GM12875 (cell line): ENCODE measurements at regions not wholly inside any gene's neighbourhood (a gene's known extent, or its start where the extent isn't known, plus 50 kb on each side); places are given as distances from the start of the nearest gene placed in this dataset.

Source experiments
- H3K4me3 ChIP-seq: one replicate; pipeline ENCODE4 v1.5.1; 2011; ENCODE audit warnings: low read depth, low read length, control low read depth
- TF ChIP-seq, protein P1 (sequence below): IDR thresholded peaks from 2 replicates; pipeline ENCODE4 v1.5.1; 2011; ENCODE audit warnings: low read depth, mild to moderate bottlenecking, control low read depth, inconsistent platforms, low read length, moderate library complexity, borderline replicate concordance; ENCODE audit not compliant: insufficient read depth

DNA sequence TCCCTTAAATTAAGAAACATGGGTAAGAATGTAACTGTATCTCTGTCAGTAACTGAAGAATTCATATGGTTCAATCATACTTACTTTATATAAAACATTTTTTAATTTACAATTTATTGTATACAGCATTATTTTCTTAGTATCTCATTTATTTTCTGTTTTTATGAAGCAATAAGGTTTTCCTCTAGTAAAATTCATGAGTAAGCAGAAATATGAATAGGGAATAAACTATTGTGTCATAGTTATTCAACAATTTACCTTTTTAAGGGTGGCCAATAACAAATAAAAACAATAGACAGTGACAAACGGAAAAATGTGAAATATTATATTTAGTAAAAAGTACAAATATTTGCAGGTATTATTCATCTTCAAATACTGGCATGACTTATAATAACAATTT lies 624.4 kb downstream of the TECRL start:
- TF ChIP-seq, protein P1, sequence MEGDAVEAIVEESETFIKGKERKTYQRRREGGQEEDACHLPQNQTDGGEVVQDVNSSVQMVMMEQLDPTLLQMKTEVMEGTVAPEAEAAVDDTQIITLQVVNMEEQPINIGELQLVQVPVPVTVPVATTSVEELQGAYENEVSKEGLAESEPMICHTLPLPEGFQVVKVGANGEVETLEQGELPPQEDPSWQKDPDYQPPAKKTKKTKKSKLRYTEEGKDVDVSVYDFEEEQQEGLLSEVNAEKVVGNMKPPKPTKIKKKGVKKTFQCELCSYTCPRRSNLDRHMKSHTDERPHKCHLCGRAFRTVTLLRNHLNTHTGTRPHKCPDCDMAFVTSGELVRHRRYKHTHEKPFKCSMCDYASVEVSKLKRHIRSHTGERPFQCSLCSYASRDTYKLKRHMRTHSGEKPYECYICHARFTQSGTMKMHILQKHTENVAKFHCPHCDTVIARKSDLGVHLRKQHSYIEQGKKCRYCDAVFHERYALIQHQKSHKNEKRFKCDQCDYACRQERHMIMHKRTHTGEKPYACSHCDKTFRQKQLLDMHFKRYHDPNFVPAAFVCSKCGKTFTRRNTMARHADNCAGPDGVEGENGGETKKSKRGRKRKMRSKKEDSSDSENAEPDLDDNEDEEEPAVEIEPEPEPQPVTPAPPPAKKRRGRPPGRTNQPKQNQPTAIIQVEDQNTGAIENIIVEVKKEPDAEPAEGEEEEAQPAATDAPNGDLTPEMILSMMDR = no peak
- H3K4me3 ChIP-seq = no peak overlapping the region

DNA sequence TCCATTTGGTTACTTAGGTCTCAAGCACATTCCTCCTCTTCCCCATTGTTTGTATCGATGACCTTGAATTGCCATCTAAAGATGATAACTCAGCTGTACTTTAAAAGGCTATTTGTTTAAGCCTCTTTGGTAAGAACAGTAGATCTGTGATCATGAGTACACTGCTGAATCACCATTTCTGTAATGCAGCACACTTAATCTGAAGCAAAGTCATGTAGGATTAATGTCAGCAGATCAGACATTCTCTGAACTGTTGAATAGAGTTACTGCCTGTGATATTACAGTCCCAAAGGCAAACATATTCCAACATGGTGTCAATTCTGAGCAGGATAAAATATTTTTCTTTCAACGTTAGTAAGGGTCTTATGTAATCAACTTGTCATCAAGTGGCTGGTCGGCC lies 631.6 kb downstream of the TECRL start:
- H3K4me3 ChIP-seq = no peak overlapping the region
- TF ChIP-seq, protein P1 = no peak

DNA sequence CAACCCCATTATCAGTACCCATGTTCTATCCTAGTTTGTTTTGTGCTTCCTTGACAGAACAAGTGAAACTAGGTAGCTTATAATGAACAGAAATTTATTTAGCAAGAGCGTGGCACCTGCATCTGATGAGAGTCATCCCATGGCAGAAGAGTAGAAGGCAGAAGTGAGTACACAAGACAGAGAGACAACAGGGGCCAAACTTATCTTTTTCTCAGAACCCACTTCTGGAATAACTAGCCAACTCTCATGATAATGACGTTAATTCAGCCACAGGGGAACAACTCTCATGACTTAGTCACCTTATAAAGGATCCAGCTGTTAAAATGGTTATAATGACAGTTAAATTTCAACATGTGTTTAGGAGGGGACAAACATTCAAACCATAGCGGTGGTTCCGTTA lies 644.9 kb downstream of the TECRL start:
- TF ChIP-seq, protein P1 = no peak

DNA sequence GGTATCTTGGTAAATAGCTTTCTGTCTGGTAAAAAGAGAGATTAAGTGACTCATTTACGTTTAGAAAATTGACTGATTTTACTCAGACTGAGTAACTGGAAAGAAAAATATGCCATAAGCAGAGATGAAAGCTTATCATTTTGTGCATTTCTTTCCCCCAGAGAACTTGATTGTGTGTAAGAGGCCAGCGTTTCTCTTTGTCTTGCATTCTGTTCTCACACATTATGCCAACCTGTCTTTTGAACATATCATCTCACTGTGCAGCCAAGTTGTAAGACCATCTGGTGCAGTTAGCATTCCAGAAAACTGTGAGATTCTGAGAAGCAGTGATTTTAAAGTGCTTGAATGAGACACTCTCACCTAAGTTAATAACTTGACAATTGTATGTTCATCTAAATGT lies 651.3 kb downstream of the TECRL start:
- TF ChIP-seq, protein P1 = no peak
- H3K4me3 ChIP-seq = no peak overlapping the region

More for the DNA sequence above, 644.9 kb downstream of the TECRL start:
- H3K4me3 ChIP-seq = no peak overlapping the region

DNA sequence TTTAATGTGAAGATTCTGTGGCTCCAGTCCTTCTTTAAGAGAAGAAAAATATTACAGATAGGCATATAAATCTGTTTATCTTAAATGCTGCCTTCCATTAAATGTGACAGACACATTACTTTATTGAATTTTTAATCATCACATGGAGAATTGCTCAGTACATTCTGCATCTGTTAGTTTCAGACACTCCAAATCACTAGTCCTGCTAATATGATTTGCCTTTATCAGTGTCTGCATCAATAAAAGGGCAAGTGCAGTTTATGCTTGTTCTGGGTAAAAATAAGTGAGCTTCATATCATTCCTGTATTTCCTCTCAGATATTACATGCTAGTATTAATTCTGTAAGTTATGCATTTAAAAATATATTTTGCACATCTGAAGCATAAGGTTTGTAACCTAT lies 666.4 kb downstream of the TECRL start:
- TF ChIP-seq, protein P1 = no peak
- no peak overlapping the region for H3K4me3 ChIP-seq

DNA sequence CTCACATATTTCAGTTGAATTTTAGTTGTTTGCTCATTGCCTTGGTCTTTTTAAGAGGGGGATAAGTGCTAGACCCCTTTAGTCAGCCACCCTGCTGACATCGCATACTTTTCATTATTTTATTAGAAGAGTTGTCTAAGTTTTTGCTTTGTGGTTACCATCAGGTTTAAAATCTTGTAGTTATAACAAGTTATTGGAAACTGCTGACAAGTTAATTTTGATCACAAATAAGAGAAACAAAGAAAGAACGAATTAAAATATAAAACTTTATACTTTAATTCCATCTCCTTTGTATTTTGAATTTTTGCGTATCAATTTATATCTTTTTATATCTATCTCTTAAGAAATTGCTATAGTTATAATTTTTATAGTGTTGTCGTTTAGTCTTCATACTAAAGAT lies 679.7 kb downstream of the TECRL start:
- no peak overlapping the region for H3K4me3 ChIP-seq

DNA sequence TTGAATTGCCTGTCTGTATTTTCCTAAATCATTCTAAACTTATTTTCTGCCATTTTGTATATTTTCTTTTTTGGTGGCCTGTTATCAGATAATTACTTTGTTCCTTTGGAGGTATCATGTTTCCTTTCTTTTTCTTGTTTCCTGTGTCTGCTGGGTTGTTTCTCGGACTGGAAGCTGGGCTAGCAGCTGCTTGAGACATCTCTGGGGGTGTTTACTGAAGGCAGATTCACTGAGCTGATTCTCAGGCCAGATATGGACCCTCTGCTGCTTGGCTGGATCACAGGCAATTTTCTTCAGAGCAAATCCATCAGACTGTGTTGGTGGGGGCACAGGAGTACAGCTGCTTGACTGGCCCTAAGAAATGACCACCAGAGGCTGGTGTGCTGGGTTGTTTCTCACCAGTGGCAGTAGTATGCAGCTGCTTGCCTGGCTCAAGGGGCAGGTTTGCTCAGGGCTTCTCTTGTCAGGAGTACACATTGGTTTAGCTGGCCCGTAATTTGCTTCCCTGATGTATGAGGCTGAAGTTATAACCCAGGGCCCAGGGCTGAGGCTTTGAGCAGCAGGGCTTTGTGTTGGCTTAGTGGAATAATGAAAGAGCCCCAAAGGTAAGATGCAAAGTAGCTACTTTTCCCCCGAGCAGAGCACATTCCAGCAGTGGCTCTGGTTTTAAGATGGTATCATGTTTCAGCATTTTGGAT lies 680.6 kb downstream of the TECRL start:
- H3K4me3 ChIP-seq = no peak overlapping the region
- TF ChIP-seq, protein P1 = no peak

More for the DNA sequence above, 679.7 kb downstream of the TECRL start:
- TF ChIP-seq, protein P1 = no peak
